Gastrocnemius medialis (tissue), 4 donors: ENCODE measurements at regions not wholly inside any gene's neighbourhood (a gene's known extent, or its start where the extent isn't known, plus 50 kb on each side); places are given as distances from the start of the nearest gene placed in this dataset.

Source experiments
- CTCF ChIP-seq, 5 experiments: fragments of 450-650 bp in 3 of 5; fragments of 200-600 bp in 2 of 5; sonication (generic) in 2 of 5; IDR thresholded peaks in 4 of 5; conservative IDR thresholded peaks in 1 of 5; 1 replicate in 4 of 5; 2 replicates in 1 of 5; pipeline ENCODE4 v1.5.1; 2016 to 2019; ENCODE audit warnings: antibody characterized with exemption in 5 of 5, mild to moderate bottlenecking in 3 of 5, moderate library complexity in 3 of 5
- POLR2A ChIP-seq, 2 donors: fragments of 450-650 bp; IDR thresholded peaks; one replicate each; pipeline ENCODE4 v1.6.1; 2017; ENCODE audit warnings: antibody characterized with exemption in 2 of 2, mild to moderate bottlenecking in 2 of 2, moderate library complexity in 2 of 2

DNA sequence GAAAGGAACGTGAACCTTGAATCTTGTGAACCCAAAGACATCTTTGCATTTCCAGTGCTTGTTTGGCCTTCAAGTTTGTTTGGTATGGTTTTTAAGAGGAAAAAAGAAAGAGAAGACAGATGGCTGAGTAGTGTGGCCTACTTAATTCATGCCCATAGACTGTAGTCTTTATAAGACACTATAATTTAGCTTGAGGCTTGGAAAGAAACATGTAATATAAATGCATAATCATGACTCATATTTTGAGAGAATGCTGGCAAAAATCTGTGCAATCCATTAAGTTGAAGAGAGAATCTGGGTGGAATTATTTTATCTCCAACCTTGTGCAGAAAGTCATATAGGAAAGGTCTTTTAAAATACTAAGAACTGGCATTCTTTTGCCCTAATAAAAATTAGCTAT, 179.3 kb downstream of the SIPA1L2 start:
- no peak for TF ChIP-seq POLR2A (IDR thresholded peaks at IDR 0.05)
- TF ChIP-seq CTCF (IDR thresholded peaks at IDR 0.05 in 4 of 5, conservative IDR thresholded peaks at IDR 0.05 in 1 of 5) = no peak
